Cardiac septum (tissue), 1 donor: ENCODE measurements at regions not wholly inside any gene's neighbourhood (a gene's known extent, or its start where the extent isn't known, plus 50 kb on each side); places are given as distances from the start of the nearest gene placed in this dataset.
"Not testable (repeated sequence)": the region's sequence is repeated elsewhere in the genome, so short reads cannot be mapped to it uniquely, and the experiment has no call there.

Source experiments
- DNase-seq: peaks from one replicate; pipeline ENCODE4 v3.0.0-alpha.2; 2020; ENCODE audit warnings: low spot score
- intact Hi-C: fragments of 100-400 bp; cut with DNase I; formaldehyde crosslinking; loops from one replicate; pipeline ENCODE4 v1.14.0; 2022
- donor health status: DM: no; HTN: no; CAD: no.

- intact Hi-C loops = no loop called here
- no peak for DNase-seq
Measured at GRCh38 chr2:180630756-180631155, 349.6 kb upstream of the UBE2E3 start.

DNA sequence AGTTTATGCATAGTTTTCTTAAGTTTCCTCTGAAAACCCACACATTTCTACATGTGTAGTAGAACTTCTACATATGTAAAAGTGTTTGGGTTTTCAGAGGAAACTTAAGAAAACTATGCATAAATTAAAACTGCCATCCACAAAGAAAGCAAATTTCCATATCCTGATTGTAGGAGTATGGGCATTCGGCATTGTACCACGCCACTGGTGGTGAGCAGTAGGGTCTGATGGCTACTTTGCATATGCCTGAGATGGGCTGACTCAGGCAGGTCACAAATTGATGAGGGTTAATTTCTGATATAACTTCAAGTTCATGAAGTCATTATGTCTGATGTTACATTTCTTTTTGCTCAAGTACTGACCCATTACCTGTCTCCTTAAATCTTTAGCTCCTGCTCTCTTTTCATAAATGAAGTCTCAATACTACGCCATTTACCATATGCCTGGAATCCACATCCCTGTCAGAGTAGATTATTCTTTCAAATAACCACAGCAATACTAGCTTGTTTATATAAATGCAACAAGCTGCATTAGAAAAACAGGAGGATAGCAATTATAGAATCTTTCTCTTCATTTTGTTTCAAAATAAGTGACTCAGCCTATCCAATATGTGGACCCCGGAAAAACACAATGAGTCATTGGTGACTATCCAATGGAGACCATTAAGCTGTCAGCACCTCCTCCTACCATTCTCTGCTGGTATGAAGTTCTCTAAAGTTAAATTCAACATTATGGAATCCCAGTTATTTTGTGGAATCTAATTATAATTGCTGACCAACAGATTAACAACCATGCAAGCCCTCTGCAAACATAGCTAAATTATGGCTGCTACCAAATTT is 355.2 kb upstream of the UBE2E3 start:
- intact Hi-C loops = no loop called here
- DNase-seq = no peak

GRCh38 chr2:180621941-180622918 is 358.2 kb upstream of the UBE2E3 start:
- intact Hi-C loops = no loop called here
- DNase-seq = no peak

DNA sequence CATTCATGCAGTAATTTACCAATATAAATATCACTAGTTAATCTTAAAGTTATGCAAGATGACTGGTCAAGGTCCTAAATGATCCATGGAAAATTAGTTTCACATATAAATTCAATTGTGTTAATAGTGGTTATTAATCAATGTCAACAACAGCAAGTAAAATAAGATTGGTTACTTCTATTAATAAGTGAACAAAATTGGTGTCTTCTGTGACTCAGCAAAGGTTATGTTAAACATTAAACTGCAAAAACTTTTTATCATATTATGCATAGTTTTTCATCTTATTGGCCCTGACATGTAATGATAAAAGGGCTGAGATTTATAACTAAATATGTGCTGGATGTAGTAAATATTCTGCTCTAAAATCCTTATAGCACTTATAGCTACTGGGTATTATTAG is 359.0 kb upstream of the UBE2E3 start:
- DNase-seq = no peak
- intact Hi-C loops = no loop called here

- intact Hi-C loops = no loop called here
- DNase-seq = no peak
Measured at GRCh38 chr2:180618570-180618969, 361.8 kb upstream of the UBE2E3 start.

GRCh38 chr2:180614776-180615175 is 365.6 kb upstream of the UBE2E3 start:
- DNase-seq = no peak
- intact Hi-C loops = no loop called here

DNA sequence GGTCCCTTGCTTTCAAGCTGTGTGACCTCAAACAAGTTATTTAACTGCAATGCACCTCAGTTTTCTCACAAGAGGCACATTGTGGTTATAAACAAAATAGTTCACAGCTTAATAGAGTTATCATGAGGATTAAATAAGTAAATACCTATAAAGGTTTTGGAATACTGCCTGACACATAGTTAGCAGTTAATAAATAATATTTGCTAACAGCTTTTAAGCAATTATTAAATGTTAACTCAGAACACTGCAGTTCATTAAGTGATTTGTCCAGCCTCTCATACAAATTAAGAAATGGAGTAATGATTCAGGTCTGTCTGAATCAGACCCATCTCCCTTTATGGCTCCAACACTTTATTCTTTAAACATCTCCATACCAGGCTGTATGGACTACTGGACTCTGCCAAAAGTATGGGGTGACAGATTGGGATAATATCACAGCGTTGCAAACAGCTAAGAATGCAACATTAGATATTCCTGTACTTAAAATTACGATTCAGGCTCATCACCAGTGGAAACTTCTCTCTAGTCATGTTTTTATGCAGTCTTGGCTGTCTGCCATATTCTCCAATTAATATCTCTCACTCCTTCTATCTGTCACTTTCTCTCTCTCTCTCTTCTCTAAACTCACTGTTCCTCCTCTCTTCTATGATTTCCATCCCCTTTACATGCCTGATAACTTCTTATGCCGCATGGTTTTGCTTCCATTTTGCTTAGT is 370.6 kb upstream of the UBE2E3 start:
- intact Hi-C loops = no loop called here
- DNase-seq = no peak

DNA sequence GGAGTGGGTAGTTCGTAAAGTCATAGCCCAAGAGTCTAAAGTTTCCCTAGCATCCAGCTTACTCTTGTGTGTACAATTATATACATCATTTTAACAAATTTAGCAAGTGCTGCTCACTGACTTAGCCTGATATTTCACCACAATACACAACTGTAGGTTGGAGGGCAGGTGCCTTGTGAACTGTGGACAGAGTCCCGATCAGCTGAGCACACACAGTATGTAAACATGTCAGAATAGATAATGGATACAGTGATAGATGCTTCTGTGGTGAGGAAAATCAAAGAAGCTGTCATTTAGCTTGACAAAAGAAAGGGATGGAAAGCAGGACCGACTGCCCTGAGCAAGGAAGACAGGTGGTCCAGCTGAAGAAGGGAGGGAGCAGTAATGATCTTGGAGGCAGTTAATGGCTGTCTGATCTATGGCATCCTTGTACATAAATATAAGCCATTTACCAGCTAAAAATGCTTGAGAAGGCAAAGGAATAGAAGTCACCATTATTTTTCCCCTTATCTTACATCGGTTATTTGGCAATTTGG is 372.8 kb upstream of the UBE2E3 start:
- DNase-seq = no peak
- intact Hi-C loops = no loop called here

DNA sequence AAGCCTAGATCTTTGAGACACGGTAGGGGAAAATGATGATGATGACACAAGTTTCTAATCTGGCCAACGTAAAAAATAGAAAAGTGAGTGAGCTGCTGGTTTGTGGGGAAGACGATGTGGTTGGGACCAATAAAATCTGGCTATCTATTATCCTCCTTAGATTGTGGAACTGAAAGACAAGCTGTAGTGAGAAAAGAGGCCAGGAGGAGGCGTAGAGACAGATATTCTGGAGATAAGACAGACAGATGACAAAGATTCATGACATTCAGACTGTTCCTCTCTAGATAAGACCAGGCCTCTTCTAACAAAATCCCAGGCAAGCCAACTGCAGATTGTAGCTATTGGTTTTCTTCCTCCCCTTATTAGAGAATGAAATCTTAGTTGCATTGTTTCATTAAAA is 376.3 kb upstream of the UBE2E3 start:
- no peak for DNase-seq
- intact Hi-C loops = no loop called here

- DNase-seq = no peak
- intact Hi-C loops = no loop called here
Measured at GRCh38 chr2:180601016-180601415, 379.4 kb upstream of the UBE2E3 start.

GRCh38 chr2:180599804-180600203 is 380.6 kb upstream of the UBE2E3 start:
- intact Hi-C loops = no loop called here
- no peak for DNase-seq

- intact Hi-C loops = no loop called here
- no peak for DNase-seq
Measured at GRCh38 chr2:180597179-180597578, 383.2 kb upstream of the UBE2E3 start.

- intact Hi-C loops = no loop called here
- DNase-seq = no peak
Measured at GRCh38 chr2:180596453-180596852, 384.0 kb upstream of the UBE2E3 start.

DNA sequence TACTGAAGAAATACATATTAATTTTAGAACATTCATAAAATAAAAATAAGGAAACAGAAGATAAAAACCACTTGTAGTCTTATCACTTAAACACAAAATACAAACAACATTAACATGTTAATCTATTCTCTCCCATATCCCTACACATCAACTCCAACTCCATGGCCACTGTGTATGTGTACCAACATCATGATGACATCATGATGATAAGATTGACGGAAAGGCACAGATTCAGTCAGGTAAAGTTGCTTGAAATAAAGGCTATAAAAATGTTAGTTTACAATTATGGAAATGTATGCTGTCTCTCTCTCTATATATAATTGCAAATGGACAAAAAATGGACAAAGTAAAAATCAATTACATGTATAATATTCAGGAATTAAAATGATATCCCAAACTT is 388.5 kb upstream of the UBE2E3 start:
- no peak for DNase-seq
- intact Hi-C loops = no loop called here

DNA sequence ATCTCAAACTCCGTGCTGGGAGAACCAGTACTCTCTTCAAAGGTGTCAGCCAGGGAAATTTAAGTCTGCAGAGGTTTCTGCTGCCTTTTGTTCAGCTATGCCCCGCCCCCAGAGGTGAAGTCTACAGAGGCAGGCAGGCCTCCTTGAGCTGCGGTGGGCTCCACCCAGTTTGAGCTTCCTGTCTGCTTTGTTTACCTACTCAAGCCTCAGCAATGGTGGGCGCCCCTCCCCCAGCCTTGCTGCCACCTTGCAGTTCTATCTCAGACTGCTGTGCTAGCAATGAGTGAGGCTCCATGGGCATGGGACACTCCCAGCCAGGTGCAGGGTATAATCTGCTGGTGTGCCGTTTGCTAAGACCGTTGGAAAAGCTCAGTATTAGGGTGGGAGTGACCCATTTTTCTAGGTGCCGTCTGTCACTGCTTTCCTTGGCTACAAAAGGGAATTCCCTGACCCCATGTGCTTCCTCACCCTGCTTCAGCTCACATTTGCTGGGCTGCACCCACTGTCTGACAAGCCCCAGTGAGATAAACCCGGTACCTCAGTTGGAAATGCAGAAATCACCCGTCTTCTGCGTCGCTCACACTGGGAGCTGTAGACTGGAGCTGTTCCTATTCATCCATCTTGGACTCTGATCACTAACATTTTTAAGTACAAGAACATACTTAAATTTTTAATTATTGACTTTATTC is 389.2 kb upstream of the UBE2E3 start:
- DNase-seq, intact Hi-C loops: not testable (repeated sequence)

DNA sequence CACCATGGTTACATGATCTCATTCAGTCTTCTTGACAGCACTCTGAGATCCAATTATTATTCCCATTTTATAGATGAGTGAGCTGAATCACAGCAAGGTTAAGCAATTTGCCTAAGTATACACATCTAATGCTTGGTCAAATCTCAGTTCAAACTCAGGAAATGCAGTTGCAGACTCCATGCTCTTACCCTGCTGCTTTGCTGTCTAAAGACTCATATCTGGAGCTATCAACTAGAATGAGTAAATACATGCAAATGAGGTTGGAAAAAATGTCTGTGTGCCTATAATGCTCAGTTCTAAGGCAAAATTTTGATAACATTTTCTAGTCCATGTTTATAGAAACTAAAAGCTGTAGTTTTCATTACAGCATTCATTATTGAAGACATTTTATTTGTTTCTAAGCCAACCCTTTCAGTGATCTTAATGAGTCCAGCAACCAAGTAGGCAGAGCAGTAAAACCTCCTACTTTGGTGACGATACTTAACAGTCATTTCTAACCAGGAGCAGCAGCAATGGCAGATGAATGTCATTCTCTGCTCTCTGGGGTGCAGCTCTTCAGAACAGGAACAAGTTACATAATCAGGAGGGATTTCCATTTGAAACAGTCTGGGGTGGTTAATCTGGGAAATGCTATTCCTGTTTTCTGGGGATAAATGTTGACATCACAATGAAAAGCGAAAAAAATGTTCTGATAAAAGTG is 396.8 kb upstream of the UBE2E3 start:
- DNase-seq = no peak
- intact Hi-C loops = no loop called here

- intact Hi-C loops = no loop called here
- DNase-seq = no peak
Measured at GRCh38 chr2:180579388-180579787, 401.0 kb upstream of the UBE2E3 start.

GRCh38 chr2:180578441-180578840 is 402.0 kb upstream of the UBE2E3 start:
- DNase-seq = no peak
- intact Hi-C loops = no loop called here

DNA sequence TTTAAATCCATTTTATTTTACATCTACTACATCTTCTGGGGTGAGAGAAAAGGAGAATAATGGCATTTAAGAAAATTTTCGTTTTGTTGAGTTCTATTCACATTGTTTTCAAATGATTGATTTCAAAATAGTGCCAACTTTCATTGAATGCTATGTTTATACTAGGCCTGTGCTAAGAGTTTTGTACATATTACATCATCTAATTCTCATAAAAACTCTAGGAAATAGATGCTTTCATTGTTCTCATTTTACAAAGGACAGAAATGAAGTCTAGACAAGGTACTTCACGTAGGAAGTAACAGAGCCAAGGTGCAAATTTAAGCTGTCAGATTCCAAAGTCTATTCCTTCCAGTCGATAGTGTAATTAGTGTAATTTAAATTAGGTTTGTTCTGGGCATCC is 402.8 kb upstream of the UBE2E3 start:
- intact Hi-C loops = no loop called here
- no peak for DNase-seq
